GM23248 (cell line): ENCODE measurements at regions not wholly inside any gene's neighbourhood (a gene's known extent, or its start where the extent isn't known, plus 50 kb on each side); places are given as distances from the start of the nearest gene placed in this dataset.

Experiments used
- EZH2 ChIP-seq: fragments of 200-600 bp; sonication (generic); IDR thresholded peaks from 2 replicates; pipeline ENCODE4 v1.6.1; 2018; ENCODE audit warnings: antibody characterized with exemption, mild to moderate bottlenecking; ENCODE audit not compliant: insufficient read depth, poor library complexity, severe bottlenecking
- EZH2phosphoT487 ChIP-seq: fragments of 200-600 bp; sonication (generic); IDR thresholded peaks from 2 replicates; pipeline ENCODE4 v1.6.1; 2018; ENCODE audit warnings: antibody characterized with exemption, moderate library complexity, mild to moderate bottlenecking, low read depth; ENCODE audit not compliant: insufficient read depth

- TF ChIP-seq EZH2phosphoT487 (no peak), EZH2 (no peak)
Observed at GRCh38 chr6:168206186-168206585, 113.4 kb downstream of the DACT2 start.
